ENCODE measurements at regions not wholly inside any gene's neighbourhood (a gene's known extent, or its start where the extent isn't known, plus 50 kb on each side); places are given as distances from the start of the nearest gene placed in this dataset.

GRCh38 chr12:34388636-34389377 is 366.5 kb downstream of the ALG10 start:
- no peak overlapping the region for H2AFZ ChIP-seq
- no peak overlapping the region for H3K27ac ChIP-seq
- no peaks in the 10 kb centered on the region for H3K4me1 ChIP-seq
- H3K79me2 ChIP-seq = no peaks in the 10 kb centered on the region
- no peak overlapping the region for H3K4me2 ChIP-seq (ENCODE audit: low read length)
- H3K27me3 ChIP-seq (ENCODE audit: control insufficient read depth, insufficient read depth, low read length) = no peaks in the 10 kb centered on the region
- H3K9me3 ChIP-seq (ENCODE audit: control insufficient read depth, low read length) = no peaks in the 10 kb centered on the region
- H3K4me3 ChIP-seq (ENCODE audit: low read depth, low read length) = no peak overlapping the region
- no peak for TF ChIP-seq CTCF (IDR thresholded peaks at IDR 0.05)
- H3K9ac ChIP-seq = no peak overlapping the region
- H3K36me3 ChIP-seq (ENCODE audit: control insufficient read depth, insufficient read depth, low read length) = no peaks in the 10 kb centered on the region

DNA sequence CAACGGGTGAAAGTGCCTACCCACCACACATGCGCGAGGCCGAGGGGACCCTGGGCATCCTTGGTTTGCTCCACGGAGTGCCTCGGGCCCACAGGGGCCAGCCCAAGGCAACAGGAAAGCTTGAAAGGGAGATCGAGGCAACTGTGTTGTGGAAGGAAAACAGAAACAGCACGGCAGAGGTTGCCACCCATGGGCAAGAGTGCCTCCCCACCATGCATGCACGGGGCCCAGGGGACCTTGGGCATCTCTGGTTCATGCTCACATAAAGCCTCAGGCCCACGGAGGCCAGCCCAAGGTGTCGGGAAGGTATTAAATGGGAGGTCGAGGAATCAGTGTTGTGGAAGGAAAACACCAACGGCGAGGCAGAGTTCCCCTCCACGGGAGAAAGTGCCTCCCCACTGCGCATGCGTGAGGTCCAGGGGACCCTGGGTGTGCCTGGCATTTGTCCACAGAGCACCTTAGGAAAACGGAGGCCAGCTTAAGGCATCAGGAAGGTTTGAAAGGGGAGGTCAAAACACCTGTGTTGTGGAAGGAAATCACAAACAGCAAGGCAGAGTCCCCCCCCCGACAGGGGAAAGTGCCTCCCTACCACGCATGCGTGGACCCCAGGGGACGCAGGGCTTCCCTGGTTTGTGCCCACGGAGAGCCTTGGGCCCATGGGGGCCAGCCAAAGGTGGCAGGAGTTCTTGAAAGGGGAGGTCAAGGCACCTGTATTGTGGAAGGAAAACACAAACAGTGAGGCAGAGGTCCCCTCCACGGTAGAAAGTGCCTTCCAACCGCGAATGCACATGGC is 367.3 kb downstream of the ALG10 start:
- no peak overlapping the region for H2AFZ ChIP-seq
- H3K79me2 ChIP-seq = no peaks in the 10 kb centered on the region
- no peak overlapping the region for H3K27ac ChIP-seq
- no peaks in the 10 kb centered on the region for H3K4me1 ChIP-seq
- H3K4me2 ChIP-seq (ENCODE audit: low read length) = no peak overlapping the region
- no peak for TF ChIP-seq CTCF (IDR thresholded peaks at IDR 0.05)
- H3K27me3 ChIP-seq (ENCODE audit: control insufficient read depth, insufficient read depth, low read length) = no peaks in the 10 kb centered on the region
- no peaks in the 10 kb centered on the region for H3K9me3 ChIP-seq (ENCODE audit: control insufficient read depth, low read length)
- no peak overlapping the region for H3K4me3 ChIP-seq (ENCODE audit: low read depth, low read length)
- H3K36me3 ChIP-seq (ENCODE audit: control insufficient read depth, insufficient read depth, low read length) = no peaks in the 10 kb centered on the region
- H3K9ac ChIP-seq = no peak overlapping the region

GRCh38 chr12:34390171-34390841 is 368.0 kb downstream of the ALG10 start:
- no peaks in the 10 kb centered on the region for H3K27me3 ChIP-seq (ENCODE audit: control insufficient read depth, insufficient read depth, low read length)
- no peaks in the 10 kb centered on the region for H3K79me2 ChIP-seq
- H3K4me3 ChIP-seq (ENCODE audit: low read depth, low read length) = no peak overlapping the region
- no peaks in the 10 kb centered on the region for H3K36me3 ChIP-seq (ENCODE audit: control insufficient read depth, insufficient read depth, low read length)
- H3K9me3 ChIP-seq (ENCODE audit: control insufficient read depth, low read length) = no peaks in the 10 kb centered on the region
- no peak overlapping the region for H3K27ac ChIP-seq
- no peak overlapping the region for H3K9ac ChIP-seq
- TF ChIP-seq CTCF (IDR thresholded peaks at IDR 0.05) = no peak
- no peak overlapping the region for H2AFZ ChIP-seq
- H3K4me2 ChIP-seq (ENCODE audit: low read length) = no peak overlapping the region
- H3K4me1 ChIP-seq = no peaks in the 10 kb centered on the region

GRCh38 chr12:34390846-34391700 is 368.8 kb downstream of the ALG10 start:
- H3K4me3 ChIP-seq (ENCODE audit: low read depth, low read length) = no peak overlapping the region
- H3K27ac ChIP-seq = no peak overlapping the region
- H3K4me2 ChIP-seq (ENCODE audit: low read length) = no peak overlapping the region
- TF ChIP-seq CTCF (IDR thresholded peaks at IDR 0.05) = no peak
- no peaks in the 10 kb centered on the region for H3K9me3 ChIP-seq (ENCODE audit: control insufficient read depth, low read length)
- H2AFZ ChIP-seq = no peak overlapping the region
- no peaks in the 10 kb centered on the region for H3K4me1 ChIP-seq
- no peaks in the 10 kb centered on the region for H3K27me3 ChIP-seq (ENCODE audit: control insufficient read depth, insufficient read depth, low read length)
- H3K36me3 ChIP-seq (ENCODE audit: control insufficient read depth, insufficient read depth, low read length) = no peaks in the 10 kb centered on the region
- no peaks in the 10 kb centered on the region for H3K79me2 ChIP-seq
- H3K9ac ChIP-seq = no peak overlapping the region

Data from parathyroid adenoma (tissue), 2 donors.